ENCODE measurements at regions not wholly inside any gene's neighbourhood (a gene's known extent, or its start where the extent isn't known, plus 50 kb on each side); places are given as distances from the start of the nearest gene placed in this dataset.

DNA sequence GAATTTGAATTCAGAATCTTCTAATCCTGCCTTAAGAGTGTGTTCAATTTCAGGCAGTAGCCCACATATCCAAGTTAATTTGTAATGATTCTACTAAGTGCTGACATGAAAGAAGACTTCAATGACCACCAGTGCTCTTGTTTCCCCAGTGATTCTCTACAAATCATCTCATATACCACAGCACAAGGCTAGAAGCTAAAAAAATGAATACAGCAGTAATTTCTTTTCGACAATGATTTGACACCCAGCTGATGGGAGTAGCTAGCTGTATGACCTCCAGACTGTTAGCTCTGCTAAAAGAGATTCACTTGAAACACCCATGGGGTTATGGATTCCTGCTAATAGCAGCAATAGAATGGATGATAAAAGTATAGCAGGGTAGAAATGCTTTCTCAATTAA is 217.0 kb upstream of the TMEFF2 start:
- POLR2A ChIA-PET, result no interaction called here
- no peak overlapping the region for H3K9ac ChIP-seq (ENCODE audit: low read length)
- BruUV-seq (replicated peaks), result no TSS peak
- H3K4me2 ChIP-seq (ENCODE audit: low read length), result no peak overlapping the region
- H4K20me1 ChIP-seq (ENCODE audit: insufficient read depth), result no peaks in the 10 kb centered on the region
- H2AFZ ChIP-seq (ENCODE audit: low read depth, low read length, poor library complexity, severe bottlenecking), result no peak overlapping the region
- H3K4me3 ChIP-seq (replicated peaks in 1 of 2; ENCODE audit: low read depth in 1 of 2, low read length in 2 of 2), result no peak overlapping the region
- no peak for ATAC-seq
- no peak for TF ChIP-seq YY1 (IDR thresholded peaks at IDR 0.05; ENCODE audit: extremely low read depth, insufficient replicate concordance, low read depth, low read length)
- no peak for TF ChIP-seq POLR2A (IDR thresholded peaks at IDR 0.05; ENCODE audit: borderline replicate concordance, extremely low read depth, insufficient read depth, insufficient read length)
- TF ChIP-seq ZNF274 (IDR thresholded peaks at IDR 0.05; ENCODE audit: low read depth, low read length), result no peak
- TF ChIP-seq FOSL1 (IDR thresholded peaks at IDR 0.05; ENCODE audit: low read depth), result no peak
- no peak for TF ChIP-seq EZH2phosphoT487 (IDR thresholded peaks at IDR 0.05; ENCODE audit: borderline replicate concordance)
- TF ChIP-seq ELF1 (IDR thresholded peaks at IDR 0.05; ENCODE audit: borderline replicate concordance, low read depth), result no peak
- no peak for TF ChIP-seq EGR1 (IDR thresholded peaks at IDR 0.05; ENCODE audit: low read depth)
- no peak for TF ChIP-seq EZH2 (IDR thresholded peaks at IDR 0.05)
- no peak for TF ChIP-seq SP1 (IDR thresholded peaks at IDR 0.05; ENCODE audit: low read depth)
- TF ChIP-seq, protein P1, sequence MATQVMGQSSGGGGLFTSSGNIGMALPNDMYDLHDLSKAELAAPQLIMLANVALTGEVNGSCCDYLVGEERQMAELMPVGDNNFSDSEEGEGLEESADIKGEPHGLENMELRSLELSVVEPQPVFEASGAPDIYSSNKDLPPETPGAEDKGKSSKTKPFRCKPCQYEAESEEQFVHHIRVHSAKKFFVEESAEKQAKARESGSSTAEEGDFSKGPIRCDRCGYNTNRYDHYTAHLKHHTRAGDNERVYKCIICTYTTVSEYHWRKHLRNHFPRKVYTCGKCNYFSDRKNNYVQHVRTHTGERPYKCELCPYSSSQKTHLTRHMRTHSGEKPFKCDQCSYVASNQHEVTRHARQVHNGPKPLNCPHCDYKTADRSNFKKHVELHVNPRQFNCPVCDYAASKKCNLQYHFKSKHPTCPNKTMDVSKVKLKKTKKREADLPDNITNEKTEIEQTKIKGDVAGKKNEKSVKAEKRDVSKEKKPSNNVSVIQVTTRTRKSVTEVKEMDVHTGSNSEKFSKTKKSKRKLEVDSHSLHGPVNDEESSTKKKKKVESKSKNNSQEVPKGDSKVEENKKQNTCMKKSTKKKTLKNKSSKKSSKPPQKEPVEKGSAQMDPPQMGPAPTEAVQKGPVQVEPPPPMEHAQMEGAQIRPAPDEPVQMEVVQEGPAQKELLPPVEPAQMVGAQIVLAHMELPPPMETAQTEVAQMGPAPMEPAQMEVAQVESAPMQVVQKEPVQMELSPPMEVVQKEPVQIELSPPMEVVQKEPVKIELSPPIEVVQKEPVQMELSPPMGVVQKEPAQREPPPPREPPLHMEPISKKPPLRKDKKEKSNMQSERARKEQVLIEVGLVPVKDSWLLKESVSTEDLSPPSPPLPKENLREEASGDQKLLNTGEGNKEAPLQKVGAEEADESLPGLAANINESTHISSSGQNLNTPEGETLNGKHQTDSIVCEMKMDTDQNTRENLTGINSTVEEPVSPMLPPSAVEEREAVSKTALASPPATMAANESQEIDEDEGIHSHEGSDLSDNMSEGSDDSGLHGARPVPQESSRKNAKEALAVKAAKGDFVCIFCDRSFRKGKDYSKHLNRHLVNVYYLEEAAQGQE (IDR thresholded peaks at IDR 0.05; ENCODE audit: low read depth), result no peak
- TF ChIP-seq, protein P2, sequence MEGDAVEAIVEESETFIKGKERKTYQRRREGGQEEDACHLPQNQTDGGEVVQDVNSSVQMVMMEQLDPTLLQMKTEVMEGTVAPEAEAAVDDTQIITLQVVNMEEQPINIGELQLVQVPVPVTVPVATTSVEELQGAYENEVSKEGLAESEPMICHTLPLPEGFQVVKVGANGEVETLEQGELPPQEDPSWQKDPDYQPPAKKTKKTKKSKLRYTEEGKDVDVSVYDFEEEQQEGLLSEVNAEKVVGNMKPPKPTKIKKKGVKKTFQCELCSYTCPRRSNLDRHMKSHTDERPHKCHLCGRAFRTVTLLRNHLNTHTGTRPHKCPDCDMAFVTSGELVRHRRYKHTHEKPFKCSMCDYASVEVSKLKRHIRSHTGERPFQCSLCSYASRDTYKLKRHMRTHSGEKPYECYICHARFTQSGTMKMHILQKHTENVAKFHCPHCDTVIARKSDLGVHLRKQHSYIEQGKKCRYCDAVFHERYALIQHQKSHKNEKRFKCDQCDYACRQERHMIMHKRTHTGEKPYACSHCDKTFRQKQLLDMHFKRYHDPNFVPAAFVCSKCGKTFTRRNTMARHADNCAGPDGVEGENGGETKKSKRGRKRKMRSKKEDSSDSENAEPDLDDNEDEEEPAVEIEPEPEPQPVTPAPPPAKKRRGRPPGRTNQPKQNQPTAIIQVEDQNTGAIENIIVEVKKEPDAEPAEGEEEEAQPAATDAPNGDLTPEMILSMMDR (IDR thresholded peaks at IDR 0.05 in 2 of 3, conservative IDR thresholded peaks at IDR 0.05 in 1 of 3; ENCODE audit: borderline replicate concordance in 1 of 3, insufficient read depth in 1 of 3, low read depth in 2 of 3, low read length in 2 of 3), result no peak
- H3K27ac ChIP-seq (ENCODE audit: low read depth, low read length), result no peak overlapping the region
- H3K9me2 ChIP-seq (ENCODE audit: insufficient read depth), result no peaks in the 10 kb centered on the region
- RAD21 ChIA-PET (ENCODE audit: low non-redundant PET in 1 of 2, low total read pairs in 2 of 2, uncharacterized antibody in 2 of 2, unreplicated experiment in 2 of 2), result no interaction called here
- no peaks in the 10 kb centered on the region for H3K27me3 ChIP-seq (ENCODE audit: insufficient read depth, low read length)
- intact Hi-C loops (cut with micrococcal nuclease), result no loop called here
- H3K9me3 ChIP-seq (ENCODE audit: control insufficient read depth in 1 of 2, insufficient read depth in 1 of 2, low read depth in 1 of 2, low read length in 2 of 2), result no peaks in the 10 kb centered on the region
- DNase-seq (ENCODE audit: low read depth, low spot score), result no peak
- no peaks in the 10 kb centered on the region for H3K36me3 ChIP-seq (ENCODE audit: control insufficient read depth in 1 of 2, insufficient read depth in 2 of 2, low read length in 2 of 2)
- H3K4me1 ChIP-seq (ENCODE audit: control insufficient read depth in 1 of 2, insufficient read depth in 2 of 2, low read length in 2 of 2), result no peaks in the 10 kb centered on the region
- H3K79me2 ChIP-seq (ENCODE audit: insufficient read depth, low read length), result no peaks in the 10 kb centered on the region
- CTCF ChIA-PET, result no interaction called here

All from HCT116 (cell line).